ENCODE measurements at regions not wholly inside any gene's neighbourhood (a gene's known extent, or its start where the extent isn't known, plus 50 kb on each side); places are given as distances from the start of the nearest gene placed in this dataset.

DNA sequence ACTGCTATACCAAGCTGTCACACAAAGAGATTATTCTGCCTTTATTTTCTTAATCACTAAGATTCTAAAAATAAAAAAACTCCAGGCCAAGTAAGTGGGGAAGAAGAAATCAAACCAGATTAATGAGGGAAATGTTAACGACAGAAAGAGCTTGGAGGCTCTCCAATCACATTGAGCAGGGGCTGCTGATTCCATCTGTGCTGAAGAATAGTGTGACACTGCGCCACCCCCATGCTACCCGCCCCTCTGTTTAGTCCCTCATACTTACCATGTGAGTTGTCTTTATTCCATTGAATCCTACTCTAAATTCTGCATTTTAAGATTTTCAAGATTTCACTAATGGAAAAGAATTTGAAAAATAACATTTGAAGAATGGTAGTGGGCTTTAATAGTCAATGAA is 998.0 kb upstream of the CDH2 start:
- Histone ChIP-seq H3K36me3 (ENCODE audit: control insufficient read depth in 2 of 2, extremely low read depth in 1 of 2, insufficient read depth in 2 of 2, low read length in 2 of 2) (peaks cover 4 to 7% of the 10 kb centered on the region in 2 experiments), H2AFZ (ENCODE audit: control insufficient read depth, low read length) (no peak overlapping the region), H3K4me1 (ENCODE audit: control insufficient read depth, extremely low read depth, insufficient read depth, low read length) (no peaks in the 10 kb centered on the region), H3K9me1 (ENCODE audit: control insufficient read depth, extremely low read depth, insufficient read depth, low read length) (no peaks in the 10 kb centered on the region), H3K9me3 (ENCODE audit: control insufficient read depth, low read depth, low read length) (no peaks in the 10 kb centered on the region), H3K27me3 (ENCODE audit: control insufficient read depth, extremely low read depth, insufficient read depth, low read length) (no peaks in the 10 kb centered on the region), H3K79me2 (ENCODE audit: control insufficient read depth, insufficient read depth, low read length) (peaks cover 17% of the 10 kb centered on the region), H3K9ac (ENCODE audit: control insufficient read depth, extremely low read depth, insufficient read depth, low read length) (no peak overlapping the region), H3K27ac (ENCODE audit: control insufficient read depth, insufficient read depth, low read length) (no peak overlapping the region), H3K4me2 (ENCODE audit: control insufficient read depth, extremely low read depth, insufficient read depth, low read depth, low read length) (no peak overlapping the region), H4K20me1 (ENCODE audit: control insufficient read depth, extremely low read depth, insufficient read depth, low read length) (no peaks in the 10 kb centered on the region), H3K4me3 (ENCODE audit: control insufficient read depth in 2 of 3, extremely low read depth in 1 of 3, insufficient read depth in 2 of 3, low read depth in 1 of 3, low read length in 3 of 3) (no peak overlapping the region)
- FAIRE-seq (no peak), DNase-seq (ENCODE audit: low read depth, low spot score) (no peak)
- TF ChIP-seq, protein P1, sequence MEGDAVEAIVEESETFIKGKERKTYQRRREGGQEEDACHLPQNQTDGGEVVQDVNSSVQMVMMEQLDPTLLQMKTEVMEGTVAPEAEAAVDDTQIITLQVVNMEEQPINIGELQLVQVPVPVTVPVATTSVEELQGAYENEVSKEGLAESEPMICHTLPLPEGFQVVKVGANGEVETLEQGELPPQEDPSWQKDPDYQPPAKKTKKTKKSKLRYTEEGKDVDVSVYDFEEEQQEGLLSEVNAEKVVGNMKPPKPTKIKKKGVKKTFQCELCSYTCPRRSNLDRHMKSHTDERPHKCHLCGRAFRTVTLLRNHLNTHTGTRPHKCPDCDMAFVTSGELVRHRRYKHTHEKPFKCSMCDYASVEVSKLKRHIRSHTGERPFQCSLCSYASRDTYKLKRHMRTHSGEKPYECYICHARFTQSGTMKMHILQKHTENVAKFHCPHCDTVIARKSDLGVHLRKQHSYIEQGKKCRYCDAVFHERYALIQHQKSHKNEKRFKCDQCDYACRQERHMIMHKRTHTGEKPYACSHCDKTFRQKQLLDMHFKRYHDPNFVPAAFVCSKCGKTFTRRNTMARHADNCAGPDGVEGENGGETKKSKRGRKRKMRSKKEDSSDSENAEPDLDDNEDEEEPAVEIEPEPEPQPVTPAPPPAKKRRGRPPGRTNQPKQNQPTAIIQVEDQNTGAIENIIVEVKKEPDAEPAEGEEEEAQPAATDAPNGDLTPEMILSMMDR (optimal IDR thresholded peaks at IDR 0.05 in 1 of 3, IDR thresholded peaks at IDR 0.05 in 1 of 3, conservative IDR thresholded peaks at IDR 0.05 in 1 of 3; ENCODE audit: extremely low read depth in 1 of 3, insufficient read depth in 2 of 3, low read length in 3 of 3) = no peak
- no peak for TF ChIP-seq EZH2 (IDR thresholded peaks at IDR 0.05; ENCODE audit: low read length)
- dilution Hi-C loops (cut with MboI; ENCODE audit: extremely low pct_ligation_motif_present, low sequenced_read_pairs) = no loop called here

DNA sequence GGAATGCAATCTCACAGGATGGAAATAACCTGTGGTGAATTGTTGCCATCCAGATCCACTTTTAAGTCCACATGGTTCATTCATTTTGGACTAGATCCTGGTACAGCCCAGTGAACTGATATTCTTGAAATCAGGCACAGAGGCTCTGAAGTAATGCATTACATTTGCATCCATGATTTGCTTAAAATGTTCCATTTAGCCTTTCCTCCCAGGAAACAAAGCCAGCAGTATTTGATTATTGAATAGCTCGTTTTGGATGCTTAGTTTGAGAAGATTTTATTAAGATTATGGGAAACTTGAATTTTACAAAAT is 995.8 kb upstream of the CDH2 start:
- TF ChIP-seq EZH2 (IDR thresholded peaks at IDR 0.05; ENCODE audit: low read length) = no peak
- TF ChIP-seq, protein P1 (optimal IDR thresholded peaks at IDR 0.05 in 1 of 3, IDR thresholded peaks at IDR 0.05 in 1 of 3, conservative IDR thresholded peaks at IDR 0.05 in 1 of 3; ENCODE audit: extremely low read depth in 1 of 3, insufficient read depth in 2 of 3, low read length in 3 of 3) = no peak
- FAIRE-seq (no peak), DNase-seq (ENCODE audit: low read depth, low spot score) (no peak)
- H3K4me3 ChIP-seq (ENCODE audit: control insufficient read depth in 2 of 3, extremely low read depth in 1 of 3, insufficient read depth in 2 of 3, low read depth in 1 of 3, low read length in 3 of 3) = no peak overlapping the region
- no peaks in the 10 kb centered on the region for H4K20me1 ChIP-seq (ENCODE audit: control insufficient read depth, extremely low read depth, insufficient read depth, low read length)
- no peak overlapping the region for H3K27ac ChIP-seq (ENCODE audit: control insufficient read depth, insufficient read depth, low read length)
- H3K27me3 ChIP-seq (ENCODE audit: control insufficient read depth, extremely low read depth, insufficient read depth, low read length) = no peaks in the 10 kb centered on the region
- no peaks in the 10 kb centered on the region for H3K9me3 ChIP-seq (ENCODE audit: control insufficient read depth, low read depth, low read length)
- dilution Hi-C loops (cut with MboI; ENCODE audit: extremely low pct_ligation_motif_present, low sequenced_read_pairs) = no loop called here
- H3K4me1 ChIP-seq (ENCODE audit: control insufficient read depth, extremely low read depth, insufficient read depth, low read length) = no peaks in the 10 kb centered on the region
- peaks cover 4 to 7% of the 10 kb centered on the region in 2 experiments for H3K36me3 ChIP-seq (ENCODE audit: control insufficient read depth in 2 of 2, extremely low read depth in 1 of 2, insufficient read depth in 2 of 2, low read length in 2 of 2)
- peaks cover 35% of the 10 kb centered on the region for H3K79me2 ChIP-seq (ENCODE audit: control insufficient read depth, insufficient read depth, low read length)
- no peak overlapping the region for H3K9ac ChIP-seq (ENCODE audit: control insufficient read depth, extremely low read depth, insufficient read depth, low read length)
- H3K4me2 ChIP-seq (ENCODE audit: control insufficient read depth, extremely low read depth, insufficient read depth, low read depth, low read length) = no peak overlapping the region
- no peaks in the 10 kb centered on the region for H3K9me1 ChIP-seq (ENCODE audit: control insufficient read depth, extremely low read depth, insufficient read depth, low read length)
- no peak overlapping the region for H2AFZ ChIP-seq (ENCODE audit: control insufficient read depth, low read length)

Data from keratinocyte (primary cell).